ENCODE measurements at regions not wholly inside any gene's neighbourhood (a gene's known extent, or its start where the extent isn't known, plus 50 kb on each side); places are given as distances from the start of the nearest gene placed in this dataset.
"Not testable (repeated sequence)": the region's sequence is repeated elsewhere in the genome, so short reads cannot be mapped to it uniquely, and the experiment has no call there.

GRCh38 chr13:52565324-52565723 is 76.9 kb upstream of the HNRNPA1L2 start:
- not testable (repeated sequence) for DNase-seq

GRCh38 chr13:52569904-52570602 is 72.2 kb upstream of the HNRNPA1L2 start:
- DNase-seq, result peak; percentile 6 to 23

DNA sequence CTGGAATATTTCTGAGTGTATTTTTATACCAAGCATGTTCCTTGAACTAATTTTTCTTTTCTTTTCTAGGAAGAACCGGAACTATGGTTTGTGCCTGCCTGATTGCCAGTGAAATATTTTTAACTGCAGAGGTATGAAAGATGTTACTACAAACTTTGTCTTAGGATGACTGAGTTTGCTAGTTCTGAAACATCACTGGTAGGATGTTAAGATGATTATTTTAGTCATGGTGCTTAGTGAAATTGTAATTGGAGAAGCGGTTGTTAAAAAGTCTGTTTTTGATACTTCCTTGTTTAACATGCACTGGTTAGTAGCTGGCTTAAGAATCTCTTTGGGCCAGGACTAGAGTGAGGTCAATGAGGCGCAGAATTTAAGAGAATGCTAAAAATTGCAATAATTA is 71.1 kb upstream of the HNRNPA1L2 start:
- DNase-seq, result not testable (repeated sequence)

GRCh38 chr13:52582962-52583361 is 59.3 kb upstream of the HNRNPA1L2 start:
- DNase-seq, result not testable (repeated sequence)
